Activated T-helper 17 cell treated with anti-CD3 and anti-CD28 coated beads, Interleukin-2, amount 50 U/mL, for 72 hours (primary cell): ENCODE measurements at regions not wholly inside any gene's neighbourhood (a gene's known extent, or its start where the extent isn't known, plus 50 kb on each side); places are given as distances from the start of the nearest gene placed in this dataset.

Source experiments
- ATAC-seq: fragments of 150-1000 bp; cut with Tn5 transposase; replicated peaks from 2 replicates; pipeline ENCODE4 v1.10.0; 2021; ENCODE audit warnings: mild to moderate bottlenecking, moderate library complexity
- H3K27ac Mint-ChIP-seq: one replicate; pipeline ENCODE4 v1.8.0; 2022; ENCODE audit warnings: mixed read lengths
- H3K27me3 Mint-ChIP-seq: one replicate; pipeline ENCODE4 v1.8.0; 2022; ENCODE audit warnings: mixed read lengths
- H3K36me3 Mint-ChIP-seq: one replicate; pipeline ENCODE4 v1.8.0; 2022; ENCODE audit warnings: low read depth, mild to moderate bottlenecking, mixed read lengths
- H3K4me1 Mint-ChIP-seq: one replicate; pipeline ENCODE4 v1.8.0; 2022; ENCODE audit warnings: mixed read lengths
- H3K4me3 Mint-ChIP-seq: one replicate; pipeline ENCODE4 v1.8.0; 2022; ENCODE audit warnings: mild to moderate bottlenecking, mixed read lengths
- H3K9me3 Mint-ChIP-seq: one replicate; pipeline ENCODE4 v1.8.0; 2022; ENCODE audit warnings: mixed read lengths

DNA sequence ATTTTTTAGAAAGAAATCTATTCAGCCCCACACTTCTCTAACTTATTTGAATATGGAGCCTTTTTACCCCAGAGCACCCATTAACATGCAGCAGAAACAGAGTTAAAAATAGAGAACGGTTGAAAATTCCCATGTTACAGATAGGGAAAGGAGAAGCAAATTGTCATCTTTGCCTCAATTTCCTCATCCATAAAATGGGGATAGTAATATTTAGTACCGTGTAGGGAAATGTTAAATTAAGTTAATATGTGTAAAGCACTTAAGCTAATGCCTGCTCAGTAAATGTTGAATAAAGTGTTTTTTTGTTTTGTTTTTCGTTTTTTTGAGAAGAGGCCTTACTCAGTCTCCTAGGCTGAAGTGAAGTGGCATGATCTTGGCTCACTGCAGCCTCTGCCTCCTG, 50.3 kb downstream of the NAV1 start:
- H3K9me3 Mint-ChIP-seq: no peaks in the 10 kb centered on the region
- no peak overlapping the region for H3K27ac Mint-ChIP-seq
- no peak overlapping the region for H3K4me3 Mint-ChIP-seq
- H3K27me3 Mint-ChIP-seq: peaks cover 4% of the 10 kb centered on the region
- no peaks in the 10 kb centered on the region for H3K4me1 Mint-ChIP-seq
- H3K36me3 Mint-ChIP-seq: no peaks in the 10 kb centered on the region
- ATAC-seq: no peak

DNA sequence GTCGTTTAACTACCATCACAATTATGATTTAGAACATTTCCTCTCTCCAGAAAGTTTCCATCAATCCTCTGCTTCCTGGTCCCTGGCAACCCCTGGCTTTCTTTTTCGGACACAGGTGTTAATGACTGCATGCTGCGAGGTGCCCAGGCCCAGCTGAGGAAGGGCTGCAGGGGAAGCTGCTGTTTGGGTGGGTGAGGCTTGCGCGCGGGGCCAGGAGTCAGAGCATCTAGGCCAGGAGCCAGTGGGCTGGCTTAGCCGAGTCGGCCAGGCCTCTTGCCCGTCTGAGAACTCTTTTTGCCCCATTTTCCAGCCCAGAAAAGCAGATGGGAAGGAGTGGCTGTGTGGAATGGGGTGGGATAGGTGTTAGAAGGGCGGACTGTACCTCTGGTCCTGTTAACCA, 51.5 kb downstream of the NAV1 start:
- ATAC-seq: no peak
- no peak overlapping the region for H3K27ac Mint-ChIP-seq
- no peaks in the 10 kb centered on the region for H3K9me3 Mint-ChIP-seq
- no peaks in the 10 kb centered on the region for H3K4me1 Mint-ChIP-seq
- H3K27me3 Mint-ChIP-seq: peaks cover 4% of the 10 kb centered on the region
- no peaks in the 10 kb centered on the region for H3K36me3 Mint-ChIP-seq
- H3K4me3 Mint-ChIP-seq: no peak overlapping the region

GRCh38 chr1:201591348-201591747, 52.4 kb downstream of the NAV1 start:
- Mint-ChIP-seq H3K27me3 (no peaks in the 10 kb centered on the region), H3K4me1 (no peaks in the 10 kb centered on the region), H3K4me3 (no peak overlapping the region), H3K27ac (no peak overlapping the region), H3K36me3 (no peaks in the 10 kb centered on the region), H3K9me3 (no peaks in the 10 kb centered on the region)
- ATAC-seq: no peak

DNA sequence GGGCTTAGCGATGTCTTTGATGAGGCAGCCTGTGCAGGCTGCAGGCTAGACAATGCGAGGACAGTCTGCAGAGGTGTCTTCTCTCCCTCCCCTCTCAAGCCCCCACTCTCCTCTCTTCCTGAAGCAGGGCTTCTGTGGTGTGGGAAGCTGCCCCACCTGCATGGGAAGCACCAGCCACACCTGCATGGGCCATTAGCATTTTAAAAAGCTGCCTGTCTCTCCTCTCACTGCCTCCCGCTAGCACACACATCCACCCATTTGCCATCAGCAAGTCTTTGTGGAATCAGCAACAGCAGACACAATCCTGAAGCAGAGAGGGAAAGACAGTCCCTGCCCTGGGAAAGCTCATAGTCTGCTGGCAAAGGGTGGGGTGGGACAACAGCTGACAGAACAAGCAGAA, 53.1 kb downstream of the NAV1 start:
- Mint-ChIP-seq H3K9me3 (no peaks in the 10 kb centered on the region), H3K27ac (no peak overlapping the region), H3K4me1 (no peaks in the 10 kb centered on the region), H3K4me3 (no peak overlapping the region), H3K27me3 (no peaks in the 10 kb centered on the region), H3K36me3 (no peaks in the 10 kb centered on the region)
- ATAC-seq: no peak

DNA sequence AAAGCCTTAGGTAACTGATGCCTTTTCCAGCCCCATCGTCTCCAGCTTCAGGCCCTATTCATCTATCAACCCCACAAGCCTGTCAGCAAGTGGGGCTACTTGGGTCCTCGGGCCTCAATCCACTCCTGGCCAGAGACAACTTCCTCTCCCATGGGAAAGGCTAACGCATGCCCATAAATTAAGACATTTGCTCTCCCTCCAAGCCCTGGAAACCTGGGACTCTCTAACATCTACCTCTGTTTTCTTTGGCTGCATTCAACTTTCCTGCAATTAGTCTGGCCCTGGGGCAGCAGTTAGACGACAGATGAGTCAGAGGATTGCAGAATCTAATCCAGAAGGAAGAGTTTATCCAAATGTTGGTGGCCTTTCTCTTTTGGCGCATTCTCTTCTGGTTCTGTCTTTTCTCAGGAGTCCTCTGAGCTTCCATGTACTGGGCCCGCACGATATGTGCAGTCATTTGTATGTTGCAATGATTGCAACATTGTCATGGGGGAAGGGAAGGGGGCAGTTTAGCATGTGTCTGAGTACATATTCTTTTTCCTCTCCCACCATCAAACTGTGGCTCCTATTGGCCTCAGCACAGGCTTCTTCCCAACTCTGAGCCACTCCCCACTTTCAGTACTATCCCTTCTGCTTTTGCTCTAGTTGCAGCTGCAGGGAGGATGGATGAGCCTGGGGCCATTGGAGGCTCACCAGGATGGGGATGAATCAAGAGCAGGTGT, 54.4 kb downstream of the NAV1 start:
- Mint-ChIP-seq H3K9me3 (no peaks in the 10 kb centered on the region), H3K36me3 (no peaks in the 10 kb centered on the region), H3K4me1 (no peaks in the 10 kb centered on the region), H3K4me3 (no peak overlapping the region), H3K27ac (no peak overlapping the region), H3K27me3 (no peaks in the 10 kb centered on the region)
- no peak for ATAC-seq

GRCh38 chr1:201594575-201595245, 55.8 kb downstream of the NAV1 start:
- no peaks in the 10 kb centered on the region for H3K36me3 Mint-ChIP-seq
- ATAC-seq: no peak
- H3K4me3 Mint-ChIP-seq: no peak overlapping the region
- H3K9me3 Mint-ChIP-seq: no peaks in the 10 kb centered on the region
- no peaks in the 10 kb centered on the region for H3K4me1 Mint-ChIP-seq
- no peak overlapping the region for H3K27ac Mint-ChIP-seq
- no peaks in the 10 kb centered on the region for H3K27me3 Mint-ChIP-seq

GRCh38 chr1:201595381-201595780, 56.5 kb downstream of the NAV1 start:
- no peak overlapping the region for H3K4me3 Mint-ChIP-seq
- no peak overlapping the region for H3K27ac Mint-ChIP-seq
- H3K27me3 Mint-ChIP-seq: no peaks in the 10 kb centered on the region
- H3K36me3 Mint-ChIP-seq: no peaks in the 10 kb centered on the region
- ATAC-seq: no peak
- no peaks in the 10 kb centered on the region for H3K9me3 Mint-ChIP-seq
- H3K4me1 Mint-ChIP-seq: no peaks in the 10 kb centered on the region

DNA sequence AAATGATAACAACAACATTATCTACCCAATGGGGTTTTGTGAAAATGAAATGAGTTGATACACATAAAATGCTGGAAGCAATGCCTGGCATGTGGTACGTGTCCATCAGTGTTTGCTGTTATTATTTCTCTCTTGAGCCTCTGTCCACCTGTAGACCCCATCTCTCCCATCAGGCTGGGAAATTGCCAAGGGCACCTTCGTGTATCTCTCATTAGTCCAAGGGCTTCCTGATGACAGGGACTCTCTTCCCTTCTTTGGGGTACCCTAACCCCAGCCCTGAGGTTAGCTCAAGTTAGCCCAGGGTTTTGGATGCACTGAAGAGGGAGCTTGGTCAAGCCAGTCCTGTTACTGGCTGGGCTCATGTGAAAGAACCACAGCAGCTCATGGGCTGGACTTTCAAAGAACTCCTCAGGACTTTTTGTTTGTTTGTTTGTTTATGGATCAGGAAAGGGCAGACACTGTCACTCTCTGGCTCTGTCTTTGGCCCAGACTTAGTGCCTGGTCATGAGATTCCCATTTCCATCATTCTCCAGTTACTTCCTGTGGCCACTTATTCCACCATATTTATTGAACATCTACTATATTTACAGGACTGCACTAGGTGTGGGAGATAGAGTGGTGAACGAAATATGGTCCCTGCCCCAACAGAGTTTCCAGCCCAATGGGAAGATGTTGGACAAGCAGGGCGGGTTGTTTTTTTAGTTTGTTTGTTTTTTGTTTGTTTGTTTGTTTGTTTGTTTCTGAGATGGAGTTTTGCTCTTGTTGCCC, 57.4 kb downstream of the NAV1 start:
- H3K4me3 Mint-ChIP-seq: no peak overlapping the region
- H3K27me3 Mint-ChIP-seq: no peaks in the 10 kb centered on the region
- no peaks in the 10 kb centered on the region for H3K4me1 Mint-ChIP-seq
- no peak overlapping the region for H3K27ac Mint-ChIP-seq
- ATAC-seq: no peak
- H3K9me3 Mint-ChIP-seq: no peaks in the 10 kb centered on the region
- H3K36me3 Mint-ChIP-seq: no peaks in the 10 kb centered on the region

DNA sequence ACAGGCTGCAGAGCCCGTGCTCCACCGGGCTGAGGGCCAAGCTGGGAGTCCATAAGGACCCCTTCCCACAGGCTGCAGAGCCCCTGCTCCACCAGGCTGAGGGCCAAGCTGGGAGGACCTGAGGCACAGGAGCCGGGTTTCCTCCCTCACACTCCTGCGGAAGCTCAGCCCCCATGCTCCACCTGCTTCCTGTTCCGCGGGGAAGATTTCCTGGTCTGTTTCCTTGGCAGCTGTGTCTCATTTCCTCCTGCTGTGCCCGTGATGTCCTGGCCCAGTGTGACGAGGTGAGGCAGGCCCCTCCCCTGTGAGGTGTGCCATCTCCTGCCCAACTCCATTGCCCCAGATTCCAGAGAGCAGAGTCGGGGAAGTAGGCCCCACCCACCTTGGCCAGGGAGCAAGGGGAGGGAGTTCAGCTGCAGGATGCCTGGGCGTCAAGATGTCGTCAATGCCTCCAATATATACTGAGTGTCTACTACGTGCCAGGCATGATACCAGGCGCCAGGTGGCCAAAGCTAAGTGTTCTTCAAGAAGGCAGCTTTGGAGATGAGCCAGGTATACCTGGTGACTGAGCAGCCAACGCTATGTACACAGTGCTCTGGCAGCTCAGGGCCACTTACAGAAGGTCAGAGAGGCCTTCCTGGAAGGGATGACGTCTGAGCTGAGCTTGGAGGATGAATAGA, 58.8 kb downstream of the NAV1 start:
- no peaks in the 10 kb centered on the region for H3K9me3 Mint-ChIP-seq
- no peak overlapping the region for H3K4me3 Mint-ChIP-seq
- H3K27ac Mint-ChIP-seq: no peak overlapping the region
- ATAC-seq: no peak
- no peaks in the 10 kb centered on the region for H3K36me3 Mint-ChIP-seq
- H3K4me1 Mint-ChIP-seq: no peaks in the 10 kb centered on the region
- H3K27me3 Mint-ChIP-seq: no peaks in the 10 kb centered on the region

GRCh38 chr1:201598396-201598795, 59.5 kb downstream of the NAV1 start:
- no peak overlapping the region for H3K4me3 Mint-ChIP-seq
- no peaks in the 10 kb centered on the region for H3K36me3 Mint-ChIP-seq
- H3K27ac Mint-ChIP-seq: no peak overlapping the region
- no peaks in the 10 kb centered on the region for H3K27me3 Mint-ChIP-seq
- no peaks in the 10 kb centered on the region for H3K4me1 Mint-ChIP-seq
- ATAC-seq: no peak
- no peaks in the 10 kb centered on the region for H3K9me3 Mint-ChIP-seq

- Mint-ChIP-seq H3K4me1 (no peaks in the 10 kb centered on the region), H3K4me3 (no peak overlapping the region), H3K27ac (no peak overlapping the region), H3K9me3 (no peaks in the 10 kb centered on the region), H3K27me3 (no peaks in the 10 kb centered on the region), H3K36me3 (no peaks in the 10 kb centered on the region)
- ATAC-seq: no peak
Observed at GRCh38 chr1:201598973-201599372, 60.0 kb downstream of the NAV1 start.

GRCh38 chr1:201599548-201599947, 60.6 kb downstream of the NAV1 start:
- no peak for ATAC-seq
- Mint-ChIP-seq H3K4me3 (no peak overlapping the region), H3K27ac (no peak overlapping the region), H3K9me3 (no peaks in the 10 kb centered on the region), H3K36me3 (no peaks in the 10 kb centered on the region), H3K27me3 (no peaks in the 10 kb centered on the region), H3K4me1 (no peaks in the 10 kb centered on the region)

GRCh38 chr1:201602413-201603265, 63.7 kb downstream of the NAV1 start:
- no peaks in the 10 kb centered on the region for H3K27me3 Mint-ChIP-seq
- no peak for ATAC-seq
- no peaks in the 10 kb centered on the region for H3K9me3 Mint-ChIP-seq
- H3K4me3 Mint-ChIP-seq: no peak overlapping the region
- peaks cover 4% of the 10 kb centered on the region for H3K4me1 Mint-ChIP-seq
- no peak overlapping the region for H3K27ac Mint-ChIP-seq
- H3K36me3 Mint-ChIP-seq: no peaks in the 10 kb centered on the region
